HEK293 (cell line): ENCODE measurements at regions not wholly inside any gene's neighbourhood (a gene's known extent, or its start where the extent isn't known, plus 50 kb on each side); places are given as distances from the start of the nearest gene placed in this dataset.

ENCODE experiments used
- CTCF ChIP-seq: fragments of 450-650 bp; formaldehyde crosslinking; IDR thresholded peaks from 2 replicates; pipeline ENCODE4 v1.5.1; 2016; ENCODE audit warnings: missing biosample characterization, missing genetic modification characterization
- HOXD13 ChIP-seq: sonication (generic); formaldehyde crosslinking; IDR thresholded peaks from 2 replicates; pipeline ENCODE4 v1.8.0; 2022; ENCODE audit warnings: missing genetic modification reagents, borderline replicate concordance
- MYNN ChIP-seq: fragments of 450-650 bp; formaldehyde crosslinking; IDR thresholded peaks from 2 replicates; pipeline ENCODE4 v1.5.1; 2016; ENCODE audit warnings: missing biosample characterization, missing genetic modification characterization, borderline replicate concordance
- REST ChIP-seq: fragments of 450-650 bp; formaldehyde crosslinking; IDR thresholded peaks from 2 replicates; pipeline ENCODE4 v1.5.1; 2016; ENCODE audit warnings: missing biosample characterization, missing genetic modification characterization
- SALL2 ChIP-seq: fragments of 450-650 bp; formaldehyde crosslinking; IDR thresholded peaks from 2 replicates; pipeline ENCODE4 v1.5.0; 2017; ENCODE audit warnings: missing biosample characterization, mild to moderate bottlenecking, missing genetic modification characterization, borderline replicate concordance
- YY1 ChIP-seq: fragments of 450-650 bp; formaldehyde crosslinking; IDR thresholded peaks from 2 replicates; pipeline ENCODE4 v1.5.1; 2018; ENCODE audit warnings: missing biosample characterization, missing genetic modification characterization
- ZBTB11 ChIP-seq: fragments of 450-650 bp; formaldehyde crosslinking; conservative IDR thresholded peaks from 2 replicates; pipeline ENCODE4 v1.5.1; 2016; ENCODE audit warnings: low read depth, missing biosample characterization, missing genetic modification characterization
- ZFHX2 ChIP-seq: fragments of 450-650 bp; formaldehyde crosslinking; conservative IDR thresholded peaks from 2 replicates; pipeline ENCODE4 v1.5.1; 2016; ENCODE audit warnings: missing biosample characterization, missing genetic modification characterization
- ZNF311 ChIP-seq: fragments of 450-650 bp; formaldehyde crosslinking; IDR thresholded peaks from 2 replicates; pipeline ENCODE4 v1.5.1; 2017; ENCODE audit warnings: missing biosample characterization, missing genetic modification characterization, borderline replicate concordance
- ZNF692 ChIP-seq: fragments of 450-650 bp; formaldehyde crosslinking; IDR thresholded peaks from 2 replicates; pipeline ENCODE4 v1.5.1; 2016; ENCODE audit warnings: missing biosample characterization, missing genetic modification characterization

DNA sequence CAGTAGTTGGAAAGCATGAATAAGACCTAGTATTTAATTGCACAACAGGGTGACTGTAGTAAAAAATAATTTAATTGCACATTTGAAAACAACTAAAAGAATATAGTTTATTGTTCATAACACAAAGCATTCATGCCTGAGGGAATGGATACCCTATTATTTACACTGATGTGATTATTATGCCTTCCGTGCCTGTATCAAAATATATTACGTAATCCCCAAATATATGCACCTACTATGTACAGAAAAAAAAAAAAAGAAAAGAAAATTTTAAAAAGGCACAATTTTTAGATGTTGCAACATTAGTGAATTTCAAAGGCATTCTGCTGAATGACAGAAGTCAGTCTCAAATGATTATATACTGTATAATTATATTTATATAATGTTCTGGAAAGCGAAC lies 647.2 kb upstream of the BCHE start:
- TF ChIP-seq HOXD13 (CRISPR knock-in tag) (no peak), CTCF (tag by site-specific recombination) (no peak), SALL2 (tag by site-specific recombination) (no peak), YY1 (tag by site-specific recombination) (no peak), REST (tag by site-specific recombination) (no peak), ZFHX2 (tag by site-specific recombination) (no peak), ZBTB11 (no peak), ZNF692 (tag by site-specific recombination) (no peak), ZNF311 (no peak), MYNN (tag by site-specific recombination) (no peak)
